PC-9 (cell line): ENCODE measurements at regions not wholly inside any gene's neighbourhood (a gene's known extent, or its start where the extent isn't known, plus 50 kb on each side); places are given as distances from the start of the nearest gene placed in this dataset.

Source experiments
- CTCF ChIP-seq: fragments of 200-600 bp; sonication (generic); conservative IDR thresholded peaks from 2 replicates; pipeline ENCODE4 v1.6.1; 2017; ENCODE audit warnings: mixed run types, antibody characterized with exemption, mild to moderate bottlenecking, moderate library complexity
- EZH2 ChIP-seq: fragments of 200-600 bp; sonication (generic); IDR thresholded peaks from 2 replicates; pipeline ENCODE4 v1.8.0; 2017; ENCODE audit warnings: antibody characterized with exemption, low read depth

- TF ChIP-seq CTCF: no peak
- TF ChIP-seq EZH2: no peak
Measured at GRCh38 chr5:15320871-15321270, 179.1 kb upstream of the FBXL7 start.
